ENCODE measurements at regions not wholly inside any gene's neighbourhood (a gene's known extent, or its start where the extent isn't known, plus 50 kb on each side); places are given as distances from the start of the nearest gene placed in this dataset.

GRCh38 chr9:73981405-73981804 lies 515.7 kb upstream of the RORB start:
- H2AFZ ChIP-seq: no peak overlapping the region
- TF ChIP-seq ZNF331 (CRISPR knock-in tag; IDR thresholded peaks at IDR 0.05; ENCODE audit: low read depth): no peak
- TF ChIP-seq ZNF114 (CRISPR knock-in tag; IDR thresholded peaks at IDR 0.05): no peak
- no peak for TF ChIP-seq ETS1 (IDR thresholded peaks at IDR 0.05)
- no peak for TF ChIP-seq JUNB (IDR thresholded peaks at IDR 0.05; ENCODE audit: unreplicated experiment)
- no peak for TF ChIP-seq NANOG (IDR thresholded peaks at IDR 0.05; ENCODE audit: borderline replicate concordance)
- TF ChIP-seq STAT1 (IDR thresholded peaks at IDR 0.05; ENCODE audit: unreplicated experiment): no peak
- TF ChIP-seq ZNF462 (CRISPR knock-in tag; IDR thresholded peaks at IDR 0.05): no peak
- TF ChIP-seq CREB1 (CRISPR knock-in tag; IDR thresholded peaks at IDR 0.05; ENCODE audit: low read depth): no peak
- no peak for TF ChIP-seq EZH2phosphoT487 (IDR thresholded peaks at IDR 0.05; ENCODE audit: unreplicated experiment)
- TF ChIP-seq POLR2AphosphoS5 (IDR thresholded peaks at IDR 0.05; ENCODE audit: low read depth): no peak
- TF ChIP-seq REST (IDR thresholded peaks at IDR 0.05; ENCODE audit: unreplicated experiment): no peak
- TF ChIP-seq EZH2 (IDR thresholded peaks at IDR 0.05; ENCODE audit: low read depth, unreplicated experiment): no peak
- TF ChIP-seq CTCF (conservative IDR thresholded peaks at IDR 0.05; ENCODE audit: low read depth in 2 of 2): no peak
- H3K27ac ChIP-seq (ENCODE audit: low read depth): no peak overlapping the region
- DNase-seq (ENCODE audit: low spot score) (peak; percentile 11), ATAC-seq (no peak)
- Mint-ChIP-seq H3K9me3 (peaks cover 5% of the 10 kb centered on the region), H3K27ac (no peak overlapping the region), H3K36me3 (ENCODE audit: low read depth) (peaks cover 11% of the 10 kb centered on the region; the same call in 1 of the 3 replicates), H3K4me3 (no peak overlapping the region), H3K27me3 (ENCODE audit: insufficient read depth, low read depth, poor library complexity) (peaks cover 3% of the 10 kb centered on the region), H3K4me1 (peaks cover 7% of the 10 kb centered on the region; the same call in 2 of the 3 replicates)
- H3K79me2 ChIP-seq (replicated peaks; ENCODE audit: insufficient read depth): no peaks in the 10 kb centered on the region
- H3K4me3 ChIP-seq: no peak overlapping the region
- no peaks in the 10 kb centered on the region for H3K36me3 ChIP-seq (ENCODE audit: insufficient read depth)
- H3F3A ChIP-seq (replicated peaks; ENCODE audit: low read depth): no peaks in the 10 kb centered on the region
- H3K4me2 ChIP-seq: no peak overlapping the region
- H3K9me2 ChIP-seq (ENCODE audit: insufficient read depth): peaks cover 7% of the 10 kb centered on the region; the same call in 1 of the 2 replicates
- H4K20me1 ChIP-seq (replicated peaks; ENCODE audit: insufficient read depth): no peaks in the 10 kb centered on the region
- H3K27me3 ChIP-seq (ENCODE audit: insufficient read depth): no peaks in the 10 kb centered on the region
- 0 out of 2 replicates have a peak, but pooled peaks cover 15% of the 10 kb centered on the region for H3K4me1 ChIP-seq (ENCODE audit: insufficient read depth)
